Endothelial cell of umbilical vein (primary cell): ENCODE measurements at regions not wholly inside any gene's neighbourhood (a gene's known extent, or its start where the extent isn't known, plus 50 kb on each side); places are given as distances from the start of the nearest gene placed in this dataset.

Experiments
- BruUV-seq: library from RNA; stranded (reverse); fragments of 400-500 nt; replicated peaks from 2 replicates; lab custom pipeline; 2021; lab: Mats Ljungman, UMichigan
- CTCF ChIA-PET: fragments of 300-600, 350-600 bp; sonication (Branson Sonifier 250); formaldehyde crosslinking; loops from one replicate; lab custom pipeline; 2021; ENCODE audit warnings: antibody characterized with exemption, inconsistent platforms; lab: Charles Lee
- POLR2A ChIA-PET: fragments of 300-600, 350-600 bp; sonication (Branson Sonifier 250); formaldehyde crosslinking; loops from one replicate; lab custom pipeline; 2021; ENCODE audit warnings: antibody characterized with exemption, inconsistent platforms; lab: Charles Lee
- DNase-seq: peaks from one replicate; pipeline ENCODE4 v3.0.0-alpha.2; 2011; ENCODE audit warnings: low read depth, low spot score
- FAIRE-seq: peaks from 2 replicates; lab custom pipeline; 2011; peaks lifted over from hg19 to GRCh38; lab: Jason Lieb, UNC
- H2AFZ ChIP-seq: 2 replicates; pipeline ENCODE4 v1.6.0; 2012; ENCODE audit warnings: low read depth, low read length, control low read depth, inconsistent platforms
- H3K27ac ChIP-seq: 2 replicates; pipeline ENCODE4 v1.5.1; 2011; ENCODE audit warnings: low read depth, mild to moderate bottlenecking, control low read depth, low read length, moderate library complexity; ENCODE audit not compliant: insufficient read depth
- H3K27me3 ChIP-seq, 2 experiments: 2 replicates each; pipeline versions ENCODE4 v1.6.0 to v1.6.1; 2011; ENCODE audit warnings: low read length in 2 of 2, mixed read lengths in 1 of 2; ENCODE audit not compliant: control insufficient read depth in 2 of 2, insufficient read depth in 2 of 2
- H3K36me3 ChIP-seq, 2 experiments: 2 replicates in 1 of 2; 3 replicates in 1 of 2; pipeline ENCODE4 v1.5.1; 2011; ENCODE audit warnings: low read length in 2 of 2, mild to moderate bottlenecking in 1 of 2, moderate library complexity in 1 of 2; ENCODE audit not compliant: control insufficient read depth in 2 of 2, insufficient read depth in 2 of 2; ENCODE audit errors: extremely low read depth in 1 of 2
- H3K4me1 ChIP-seq: 3 replicates; pipeline ENCODE4 v1.5.1; 2011; ENCODE audit warnings: mild to moderate bottlenecking, low read length; ENCODE audit not compliant: control insufficient read depth, insufficient read depth; ENCODE audit errors: extremely low read depth
- H3K4me2 ChIP-seq: 2 replicates; pipeline ENCODE4 v1.6.1; 2011; ENCODE audit warnings: low read length, control low read depth, mixed read lengths; ENCODE audit not compliant: insufficient read depth
- H3K4me3 ChIP-seq, 3 experiments: fragments of 200-600 bp in 1 of 3; sonication (generic), shearing (Covaris generic) in 1 of 3; replicated peaks in 1 of 3; 2 replicates each; pipeline ENCODE4 v1.5.1; 2011 to 2016; ENCODE audit warnings: control low read depth in 3 of 3, low read length in 3 of 3, mild to moderate bottlenecking in 2 of 3, inconsistent platforms in 1 of 3, low read depth in 1 of 3, moderate library complexity in 1 of 3; ENCODE audit not compliant: insufficient read depth in 1 of 3
- H3K79me2 ChIP-seq: 2 replicates; pipeline ENCODE4 v1.6.0; 2012; ENCODE audit warnings: low read length, inconsistent platforms; ENCODE audit not compliant: control insufficient read depth, insufficient read depth
- H3K9ac ChIP-seq: replicated peaks from 2 replicates; pipeline ENCODE3; 2011; ENCODE audit warnings: low read length, control low read depth; ENCODE audit not compliant: insufficient read depth; ENCODE audit errors: extremely low read depth
- H3K9me1 ChIP-seq: replicated peaks from 3 replicates; pipeline ENCODE4 v1.6.0; 2011; ENCODE audit warnings: mild to moderate bottlenecking, low read length; ENCODE audit not compliant: control insufficient read depth, insufficient read depth; ENCODE audit errors: extremely low read depth
- H3K9me3 ChIP-seq: replicated peaks from 2 replicates; pipeline ENCODE4 v1.5.1; 2012; ENCODE audit warnings: low read length, inconsistent platforms; ENCODE audit not compliant: control insufficient read depth, insufficient read depth
- H4K20me1 ChIP-seq: replicated peaks from 2 replicates; pipeline ENCODE3; 2011; ENCODE audit warnings: mild to moderate bottlenecking, low read length; ENCODE audit not compliant: control insufficient read depth, insufficient read depth; ENCODE audit errors: extremely low read depth
- EZH2 ChIP-seq: IDR thresholded peaks from 2 replicates; pipeline ENCODE4 v1.6.1; 2012; ENCODE audit warnings: borderline replicate concordance, low read depth, mild to moderate bottlenecking, moderate library complexity, low read length, inconsistent platforms; ENCODE audit not compliant: severe bottlenecking
- FOS ChIP-seq: IDR thresholded peaks from 2 replicates; pipeline ENCODE4 v1.6.1; 2011; ENCODE audit warnings: mild to moderate bottlenecking, low read length, moderate library complexity, borderline replicate concordance; ENCODE audit not compliant: insufficient read depth
- GATA2 ChIP-seq: IDR thresholded peaks from 2 replicates; pipeline ENCODE4 v1.7.0; 2011; ENCODE audit warnings: low read depth, mild to moderate bottlenecking, moderate library complexity, mixed read lengths, low read length; ENCODE audit not compliant: insufficient read length, insufficient read depth
- JUN ChIP-seq: IDR thresholded peaks from 2 replicates; pipeline ENCODE4 v1.6.1; 2011; ENCODE audit warnings: borderline replicate concordance, low read depth; ENCODE audit not compliant: insufficient read length, insufficient read depth
- MAX ChIP-seq: IDR thresholded peaks from 2 replicates; pipeline ENCODE4 v1.6.1; 2011; ENCODE audit not compliant: insufficient read depth, insufficient read length
- MYC ChIP-seq: IDR thresholded peaks from one replicate; pipeline ENCODE4 v1.6.1; 2011; ENCODE audit warnings: mild to moderate bottlenecking, low read depth, low read length
- POLR2A ChIP-seq: IDR thresholded peaks from 2 replicates; pipeline ENCODE4 v1.6.1; 2012; ENCODE audit warnings: low read depth, mild to moderate bottlenecking, control low read depth, low read length
- dilution Hi-C: fragments of 300-500 bp; cut with MboI; formaldehyde crosslinking; loops from one replicate; pipeline ENCODE4 v1.15.0; 2019; ENCODE audit warnings: low sequenced_read_pairs; ENCODE audit not compliant: extremely low pct_ligation_motif_present
- intact Hi-C: fragments of 100-400 bp; cut with micrococcal nuclease; formaldehyde crosslinking; loops from one replicate; pipeline ENCODE4 v1.10.0; 2022
- TF ChIP-seq, protein P1 (sequence below), 2 donors: IDR thresholded peaks; 1 replicate in 1 of 2; 2 replicates in 1 of 2; pipeline ENCODE4 v1.5.1; 2011; ENCODE audit warnings: low read length in 2 of 2, mild to moderate bottlenecking in 2 of 2, moderate library complexity in 2 of 2, control low read depth in 1 of 2, inconsistent platforms in 1 of 2, low read depth in 1 of 2; ENCODE audit not compliant: insufficient read depth in 1 of 2; ENCODE audit errors: extremely low read depth in 1 of 2

- FAIRE-seq (no peak), DNase-seq (no peak)
- no peaks in the 10 kb centered on the region for H4K20me1 ChIP-seq
- H3K27ac ChIP-seq, result no peak overlapping the region
- no peaks in the 10 kb centered on the region for H3K36me3 ChIP-seq
- H2AFZ ChIP-seq, result no peak overlapping the region
- no peak overlapping the region for H3K4me2 ChIP-seq
- CTCF ChIA-PET, result interaction anchor here (1.4 kb wide), 1 partner anchor 749 kb away, joined by 3 read pairs; no protein-coding TSS in a partner anchor
- POLR2A ChIA-PET, result interaction anchor here (0.6 kb wide), 1 partner anchor 765 kb away, joined by 5 read pairs; no protein-coding TSS in a partner anchor
- no peak overlapping the region for H3K9ac ChIP-seq
- H3K27me3 ChIP-seq, result no peaks in the 10 kb centered on the region
- dilution Hi-C loops (no loop called here), intact Hi-C loops (no loop called here)
- no peaks in the 10 kb centered on the region for H3K9me3 ChIP-seq
- TF ChIP-seq POLR2A (no peak), MYC (no peak), JUN (no peak), MAX (no peak), FOS (no peak), EZH2 (no peak), GATA2 (no peak)
- TF ChIP-seq, protein P1, sequence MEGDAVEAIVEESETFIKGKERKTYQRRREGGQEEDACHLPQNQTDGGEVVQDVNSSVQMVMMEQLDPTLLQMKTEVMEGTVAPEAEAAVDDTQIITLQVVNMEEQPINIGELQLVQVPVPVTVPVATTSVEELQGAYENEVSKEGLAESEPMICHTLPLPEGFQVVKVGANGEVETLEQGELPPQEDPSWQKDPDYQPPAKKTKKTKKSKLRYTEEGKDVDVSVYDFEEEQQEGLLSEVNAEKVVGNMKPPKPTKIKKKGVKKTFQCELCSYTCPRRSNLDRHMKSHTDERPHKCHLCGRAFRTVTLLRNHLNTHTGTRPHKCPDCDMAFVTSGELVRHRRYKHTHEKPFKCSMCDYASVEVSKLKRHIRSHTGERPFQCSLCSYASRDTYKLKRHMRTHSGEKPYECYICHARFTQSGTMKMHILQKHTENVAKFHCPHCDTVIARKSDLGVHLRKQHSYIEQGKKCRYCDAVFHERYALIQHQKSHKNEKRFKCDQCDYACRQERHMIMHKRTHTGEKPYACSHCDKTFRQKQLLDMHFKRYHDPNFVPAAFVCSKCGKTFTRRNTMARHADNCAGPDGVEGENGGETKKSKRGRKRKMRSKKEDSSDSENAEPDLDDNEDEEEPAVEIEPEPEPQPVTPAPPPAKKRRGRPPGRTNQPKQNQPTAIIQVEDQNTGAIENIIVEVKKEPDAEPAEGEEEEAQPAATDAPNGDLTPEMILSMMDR (IDR thresholded peaks at IDR 0.05; ENCODE audit: extremely low read depth in 1 of 2, insufficient read depth in 1 of 2, low read depth in 1 of 2, low read length in 2 of 2), result no peak
- no peak overlapping the region for H3K4me3 ChIP-seq
- no peaks in the 10 kb centered on the region for H3K9me1 ChIP-seq
- no peaks in the 10 kb centered on the region for H3K4me1 ChIP-seq
- no peaks in the 10 kb centered on the region for H3K79me2 ChIP-seq
- no TSS peak for BruUV-seq
These were observed 157.7 kb downstream of the CEP120 start for GRCh38 chr5:123265551-123265950.
